Peyer's patch (tissue), 4 donors: ENCODE measurements at regions not wholly inside any gene's neighbourhood (a gene's known extent, or its start where the extent isn't known, plus 50 kb on each side); places are given as distances from the start of the nearest gene placed in this dataset.

Experiments used
- DNase-seq, 3 donors: peaks; one replicate each; pipeline ENCODE4 v3.0.0-alpha.2; 2017 to 2019
- H3K27ac ChIP-seq, 4 donors: fragments of 200-600 bp; sonication (generic); one replicate each; pipeline ENCODE4 v1.5.1; 2016 to 2019
- H3K27me3 ChIP-seq, 2 donors: fragments of 200-600 bp; sonication (generic); one replicate each; pipeline ENCODE4 v1.5.1; 2019
- H3K36me3 ChIP-seq, 3 donors: fragments of 200-600 bp; sonication (generic); one replicate each; pipeline ENCODE4 v1.5.1; 2016 to 2019
- H3K4me1 ChIP-seq, 4 donors: fragments of 200-600 bp; sonication (generic); one replicate each; pipeline ENCODE4 v1.5.1; 2016 to 2019
- H3K4me3 ChIP-seq, 4 donors: fragments of 200-600 bp; sonication (generic); 1 replicate in 3 of 4; 2 replicates in 1 of 4; pipeline ENCODE4 v1.5.1; 2016 to 2019; ENCODE audit warnings: mild to moderate bottlenecking in 1 of 4
- H3K9me3 ChIP-seq, 4 donors: fragments of 200-600 bp; sonication (generic); one replicate each; pipeline ENCODE4 v1.5.1; 2016 to 2019; ENCODE audit warnings: mild to moderate bottlenecking in 1 of 4
- POLR2A ChIP-seq, 2 donors: fragments of 450-650 bp; IDR thresholded peaks; one replicate each; pipeline ENCODE4 v1.5.1; 2017; ENCODE audit warnings: antibody characterized with exemption in 2 of 2, mild to moderate bottlenecking in 2 of 2, moderate library complexity in 2 of 2
- TF ChIP-seq, protein P1 (sequence below), 6 experiments: fragments of 450-650 bp in 4 of 6; fragments of 200-600 bp in 2 of 6; sonication (generic) in 1 of 6; IDR thresholded peaks; one replicate each; pipeline ENCODE4 v1.5.1; 2017 to 2019; ENCODE audit warnings: antibody characterized with exemption in 6 of 6, mild to moderate bottlenecking in 3 of 6, moderate library complexity in 1 of 6

GRCh38 chr11:134781380-134781866, 369.4 kb upstream of the B3GAT1 start:
- H3K27ac ChIP-seq: no peak overlapping the region
- no peaks in the 10 kb centered on the region for H3K9me3 ChIP-seq
- no peak overlapping the region for H3K4me3 ChIP-seq
- TF ChIP-seq, protein P1, sequence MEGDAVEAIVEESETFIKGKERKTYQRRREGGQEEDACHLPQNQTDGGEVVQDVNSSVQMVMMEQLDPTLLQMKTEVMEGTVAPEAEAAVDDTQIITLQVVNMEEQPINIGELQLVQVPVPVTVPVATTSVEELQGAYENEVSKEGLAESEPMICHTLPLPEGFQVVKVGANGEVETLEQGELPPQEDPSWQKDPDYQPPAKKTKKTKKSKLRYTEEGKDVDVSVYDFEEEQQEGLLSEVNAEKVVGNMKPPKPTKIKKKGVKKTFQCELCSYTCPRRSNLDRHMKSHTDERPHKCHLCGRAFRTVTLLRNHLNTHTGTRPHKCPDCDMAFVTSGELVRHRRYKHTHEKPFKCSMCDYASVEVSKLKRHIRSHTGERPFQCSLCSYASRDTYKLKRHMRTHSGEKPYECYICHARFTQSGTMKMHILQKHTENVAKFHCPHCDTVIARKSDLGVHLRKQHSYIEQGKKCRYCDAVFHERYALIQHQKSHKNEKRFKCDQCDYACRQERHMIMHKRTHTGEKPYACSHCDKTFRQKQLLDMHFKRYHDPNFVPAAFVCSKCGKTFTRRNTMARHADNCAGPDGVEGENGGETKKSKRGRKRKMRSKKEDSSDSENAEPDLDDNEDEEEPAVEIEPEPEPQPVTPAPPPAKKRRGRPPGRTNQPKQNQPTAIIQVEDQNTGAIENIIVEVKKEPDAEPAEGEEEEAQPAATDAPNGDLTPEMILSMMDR (IDR thresholded peaks at IDR 0.05): no peak
- no peak for TF ChIP-seq POLR2A (IDR thresholded peaks at IDR 0.05)
- no peaks in the 10 kb centered on the region for H3K27me3 ChIP-seq
- no peaks in the 10 kb centered on the region for H3K36me3 ChIP-seq
- no peaks in the 10 kb centered on the region for H3K4me1 ChIP-seq
- no peak for DNase-seq

DNA sequence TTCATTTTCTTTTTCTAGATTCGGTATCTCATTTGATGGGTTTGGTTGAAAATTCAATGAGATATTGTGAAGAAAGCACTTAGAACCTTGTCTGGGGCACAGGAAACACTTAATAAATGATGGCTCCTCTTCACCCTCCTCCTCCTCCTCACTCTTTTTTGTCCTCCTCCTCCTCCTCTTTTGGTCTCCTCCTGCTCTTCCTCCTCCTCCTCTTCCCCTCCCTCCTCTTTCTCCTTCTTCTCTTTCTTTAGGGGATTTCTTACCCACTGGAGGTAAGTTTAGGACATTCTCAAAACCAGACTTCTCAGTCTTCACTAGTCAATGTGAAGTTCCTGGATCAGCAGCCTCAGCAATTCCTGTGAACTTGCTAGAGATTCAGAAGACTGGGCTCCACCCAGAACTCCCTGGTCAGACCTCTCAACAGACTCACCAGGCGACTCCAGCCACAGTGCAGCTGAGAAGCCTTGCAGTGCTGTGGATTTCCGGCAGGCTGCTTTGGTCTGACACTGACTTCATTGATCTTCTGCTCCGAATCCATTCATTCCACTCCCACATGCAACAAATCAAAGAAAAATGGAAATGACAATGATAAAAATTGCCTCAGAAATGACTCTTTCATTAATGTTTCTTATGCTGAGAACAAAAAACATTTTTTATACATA, 368.6 kb upstream of the B3GAT1 start:
- H3K36me3 ChIP-seq: no peaks in the 10 kb centered on the region
- H3K27me3 ChIP-seq: no peaks in the 10 kb centered on the region
- no peak for DNase-seq
- H3K9me3 ChIP-seq: no peaks in the 10 kb centered on the region
- H3K4me1 ChIP-seq: no peaks in the 10 kb centered on the region
- no peak overlapping the region for H3K4me3 ChIP-seq
- TF ChIP-seq POLR2A (IDR thresholded peaks at IDR 0.05): no peak
- TF ChIP-seq, protein P1 (IDR thresholded peaks at IDR 0.05): no peak
- no peak overlapping the region for H3K27ac ChIP-seq

GRCh38 chr11:134779179-134779578, 367.1 kb upstream of the B3GAT1 start:
- H3K27ac ChIP-seq: no peak overlapping the region
- no peak for DNase-seq
- H3K9me3 ChIP-seq: no peaks in the 10 kb centered on the region
- TF ChIP-seq, protein P1 (IDR thresholded peaks at IDR 0.05): no peak
- TF ChIP-seq POLR2A (IDR thresholded peaks at IDR 0.05): no peak
- no peaks in the 10 kb centered on the region for H3K27me3 ChIP-seq
- no peak overlapping the region for H3K4me3 ChIP-seq
- no peaks in the 10 kb centered on the region for H3K4me1 ChIP-seq
- no peaks in the 10 kb centered on the region for H3K36me3 ChIP-seq

DNA sequence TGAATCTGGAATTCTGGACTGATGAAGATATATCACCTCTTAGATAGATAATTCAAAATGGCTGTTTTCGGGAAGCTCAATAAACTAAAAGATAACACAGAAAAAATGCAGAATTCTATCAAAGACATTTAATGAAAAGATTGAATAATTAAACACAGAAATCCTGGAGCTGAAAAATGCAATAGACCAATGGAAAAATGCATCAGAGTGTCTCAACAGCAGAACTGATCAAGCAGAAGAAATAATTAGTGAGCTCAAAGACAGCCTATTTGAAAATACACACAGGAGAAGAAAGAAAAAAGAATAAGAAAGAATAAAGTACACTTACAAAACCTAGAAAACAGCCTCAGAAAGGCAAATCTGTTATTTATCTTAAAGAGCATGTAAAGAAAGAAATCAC, 356.4 kb upstream of the B3GAT1 start:
- H3K4me3 ChIP-seq: no peak overlapping the region
- TF ChIP-seq, protein P1 (IDR thresholded peaks at IDR 0.05): no peak
- TF ChIP-seq POLR2A (IDR thresholded peaks at IDR 0.05): no peak

DNA sequence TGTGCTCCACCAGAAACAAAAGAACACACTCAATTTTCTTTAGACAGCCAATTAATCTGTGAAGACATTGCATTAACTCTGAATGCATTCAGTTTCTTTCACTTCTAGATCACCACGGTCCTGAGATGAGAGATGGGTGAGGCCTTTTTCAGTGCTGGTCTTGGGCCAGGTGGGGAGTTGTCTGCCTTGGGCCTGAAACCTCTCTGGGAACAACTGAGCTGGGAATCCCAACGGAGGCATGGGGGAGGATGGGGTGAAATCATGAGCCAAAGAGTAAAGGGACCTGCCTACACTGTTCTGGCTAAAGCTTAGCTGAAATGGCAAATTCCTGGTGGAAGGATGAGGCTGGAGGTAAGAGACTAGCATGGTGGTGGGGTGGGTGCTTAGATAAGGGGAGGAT, 353.5 kb upstream of the B3GAT1 start:
- Histone ChIP-seq H3K36me3 (no peaks in the 10 kb centered on the region), H3K27me3 (no peaks in the 10 kb centered on the region)

More for the DNA sequence above, 356.4 kb upstream of the B3GAT1 start:
- no peak overlapping the region for H3K27ac ChIP-seq
- H3K27me3 ChIP-seq: no peaks in the 10 kb centered on the region
- DNase-seq: no peak
- H3K4me1 ChIP-seq: no peaks in the 10 kb centered on the region
- H3K9me3 ChIP-seq: no peaks in the 10 kb centered on the region
- no peaks in the 10 kb centered on the region for H3K36me3 ChIP-seq

More for the DNA sequence above, 353.5 kb upstream of the B3GAT1 start:
- Histone ChIP-seq H3K9me3 (no peaks in the 10 kb centered on the region), H3K27ac (no peak overlapping the region), H3K4me1 (no peaks in the 10 kb centered on the region), H3K4me3 (no peak overlapping the region)
- no peak for TF ChIP-seq POLR2A (IDR thresholded peaks at IDR 0.05)
- TF ChIP-seq, protein P1 (IDR thresholded peaks at IDR 0.05): no peak
- no peak for DNase-seq
